ENCODE measurements at regions not wholly inside any gene's neighbourhood (a gene's known extent, or its start where the extent isn't known, plus 50 kb on each side); places are given as distances from the start of the nearest gene placed in this dataset.

DNA sequence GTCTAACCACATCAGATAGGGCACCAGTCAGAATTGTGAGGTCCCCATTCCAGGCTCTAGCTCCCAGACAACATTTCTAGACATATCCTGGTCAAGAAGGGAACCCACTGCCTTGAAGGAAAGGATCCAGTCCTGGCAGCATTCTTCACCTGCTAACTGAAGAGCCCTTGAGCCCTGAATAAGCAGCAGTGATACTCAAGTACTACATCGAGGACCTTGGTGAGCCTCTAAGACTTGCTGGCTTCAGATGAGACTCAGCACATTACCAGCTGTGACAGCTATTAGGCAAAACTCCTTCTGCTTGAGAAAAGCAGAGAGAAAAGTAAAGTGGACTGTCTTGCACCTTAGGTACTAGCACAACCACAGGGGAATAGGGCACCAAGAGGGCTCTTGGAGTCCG lies 205.8 kb upstream of the F9 start:
- TF ChIP-seq POLR2A (IDR thresholded peaks at IDR 0.05): no peak
- TF ChIP-seq POLR2AphosphoS5 (IDR thresholded peaks at IDR 0.05): no peak
- TF ChIP-seq CTCF (IDR thresholded peaks at IDR 0.05): no peak

Data from breast epithelium (tissue), 3 donors.